GM23338 (cell line): ENCODE measurements at regions not wholly inside any gene's neighbourhood (a gene's known extent, or its start where the extent isn't known, plus 50 kb on each side); places are given as distances from the start of the nearest gene placed in this dataset.

Experiments used
- ATAC-seq: fragments of 200-7000 bp; cut with Tn5 transposase; 3 replicates; pipeline ENCODE4 v1.9.1; 2020
- DNase-seq: peaks from one replicate; pipeline ENCODE4 v3.0.0-alpha.2; 2015; ENCODE audit warnings: low spot score
- H2AFZ ChIP-seq: fragments of 200-600 bp; sonication (generic); 2 replicates; pipeline ENCODE4 v1.8.0; 2016; ENCODE audit warnings: antibody characterized with exemption, mild to moderate bottlenecking, moderate library complexity
- H3F3A ChIP-seq: fragments of 200-600 bp; sonication (generic); replicated peaks from 2 replicates; pipeline ENCODE4 v1.8.0; 2017; ENCODE audit warnings: antibody characterized with exemption, mixed run types, low read depth
- H3K27ac ChIP-seq: fragments of 200-600 bp; sonication (generic); 2 replicates; pipeline ENCODE4 v1.6.1; 2016; ENCODE audit warnings: low read depth
- H3K27me3 ChIP-seq: fragments of 200-600 bp; sonication (generic); 2 replicates; pipeline ENCODE4 v1.8.0; 2016; ENCODE audit warnings: mild to moderate bottlenecking, mixed run types, moderate library complexity; ENCODE audit not compliant: insufficient read depth
- H3K36me3 ChIP-seq: fragments of 200-600 bp; sonication (generic); 2 replicates; pipeline ENCODE4 v1.8.0; 2016; ENCODE audit warnings: mild to moderate bottlenecking; ENCODE audit not compliant: insufficient read depth
- H3K4me1 ChIP-seq: fragments of 200-600 bp; sonication (generic); 2 replicates; pipeline ENCODE4 v1.8.0; 2016; ENCODE audit warnings: mild to moderate bottlenecking, moderate library complexity; ENCODE audit not compliant: insufficient read depth
- H3K4me2 ChIP-seq: fragments of 200-600 bp; sonication (generic); 2 replicates; pipeline ENCODE4 v1.7.1; 2017; ENCODE audit warnings: mixed run types
- H3K4me3 ChIP-seq: fragments of 200-600 bp; sonication (generic); 2 replicates; pipeline ENCODE4 v1.6.1; 2016; ENCODE audit warnings: mixed run types
- H3K79me2 ChIP-seq: fragments of 200-600 bp; sonication (generic); replicated peaks from 2 replicates; pipeline ENCODE4 v1.8.0; 2017; ENCODE audit warnings: mild to moderate bottlenecking; ENCODE audit not compliant: insufficient read depth
- H3K9me2 ChIP-seq: fragments of 200-600 bp; sonication (generic); 2 replicates; pipeline ENCODE4 v1.8.0; 2017; ENCODE audit not compliant: insufficient read depth
- H4K20me1 ChIP-seq: fragments of 200-600 bp; sonication (generic); replicated peaks from 2 replicates; pipeline ENCODE4 v1.8.0; 2017; ENCODE audit warnings: mild to moderate bottlenecking; ENCODE audit not compliant: insufficient read depth
- H3K27ac Mint-ChIP-seq: 2 replicates; pipeline ENCODE4 v1.8.0; 2020; ENCODE audit warnings: inconsistent platforms, mild to moderate bottlenecking, moderate library complexity, mixed read lengths
- H3K27me3 Mint-ChIP-seq: 3 replicates; pipeline ENCODE4 v1.8.0; 2022; ENCODE audit warnings: low read depth, mild to moderate bottlenecking, moderate library complexity, mixed read lengths, inconsistent platforms; ENCODE audit not compliant: insufficient read depth, poor library complexity
- H3K36me3 Mint-ChIP-seq: 3 replicates; pipeline ENCODE4 v1.8.0; 2021; ENCODE audit warnings: low read depth, mild to moderate bottlenecking, inconsistent platforms, moderate library complexity, mixed read lengths
- H3K4me1 Mint-ChIP-seq: 3 replicates; pipeline ENCODE4 v1.8.0; 2020; ENCODE audit warnings: mild to moderate bottlenecking, inconsistent platforms, mixed read lengths
- H3K4me3 Mint-ChIP-seq: 3 replicates; pipeline ENCODE4 v1.8.0; 2021; ENCODE audit warnings: moderate library complexity, mild to moderate bottlenecking, inconsistent platforms, mixed read lengths
- H3K9me3 Mint-ChIP-seq: 3 replicates; pipeline ENCODE4 v1.8.0; 2020; ENCODE audit warnings: moderate library complexity, mild to moderate bottlenecking, inconsistent platforms, mixed read lengths
- CREB1 ChIP-seq: fragments of 250-450 bp; sonication (Bioruptor Pico); IDR thresholded peaks from 2 replicates; pipeline ENCODE4 v1.5.0; 2020; ENCODE audit warnings: low read depth, mild to moderate bottlenecking, moderate library complexity
- ETS1 ChIP-seq: IDR thresholded peaks from 2 replicates; pipeline ENCODE4 v1.6.1; 2016; ENCODE audit warnings: antibody characterized with exemption
- EZH2 ChIP-seq: fragments of 200-600 bp; sonication (generic); IDR thresholded peaks from one replicate; pipeline ENCODE4 v1.8.0; 2017; ENCODE audit warnings: antibody characterized with exemption, mild to moderate bottlenecking, low read depth; ENCODE audit not compliant: unreplicated experiment
- JUNB ChIP-seq: IDR thresholded peaks from one replicate; pipeline ENCODE4 v1.6.1; 2016; ENCODE audit warnings: antibody characterized with exemption; ENCODE audit not compliant: unreplicated experiment
- ZNF462 ChIP-seq: fragments of 250-450 bp; sonication (Bioruptor Pico); IDR thresholded peaks from 2 replicates; pipeline ENCODE4 v1.5.0; 2020; ENCODE audit warnings: mild to moderate bottlenecking, moderate library complexity

- TF ChIP-seq ZNF462 (CRISPR knock-in tag) (no peak), CREB1 (CRISPR knock-in tag) (no peak), EZH2 (no peak), JUNB (no peak)
These were observed 108.9 kb upstream of the MKLN1 start (continued) for GRCh38 chr7:131218727-131219128.

GRCh38 chr7:131219312-131220041 is 108.2 kb upstream of the MKLN1 start:
- no peaks in the 10 kb centered on the region for H3K9me3 Mint-ChIP-seq
- TF ChIP-seq ETS1 (no peak), EZH2 (no peak), ZNF462 (CRISPR knock-in tag) (no peak)

More at GRCh38 chr7:131219312-131220041, 108.2 kb upstream of the MKLN1 start:
- H3K36me3 ChIP-seq: no peaks in the 10 kb centered on the region
- peaks cover 16% of the 10 kb centered on the region; the same call in 1 of the 2 replicates for H3K4me1 ChIP-seq
- peak overlapping the region; percentile 50 for H3K27ac Mint-ChIP-seq
- DNase-seq (peak; percentile 72), ATAC-seq (peak; percentile 94)
- no peak overlapping the region for H3K4me3 ChIP-seq
- H3K27me3 ChIP-seq: no peaks in the 10 kb centered on the region
- H3K27me3 Mint-ChIP-seq: peaks cover 2% of the 10 kb centered on the region
- H3K79me2 ChIP-seq: no peaks in the 10 kb centered on the region
- no peaks in the 10 kb centered on the region for H3F3A ChIP-seq
- H3K9me2 ChIP-seq: 0 out of 2 replicates have a peak, but pooled peaks cover 6% of the 10 kb centered on the region
- H3K4me2 ChIP-seq: peak overlapping the region; percentile 36
- H3K4me3 Mint-ChIP-seq: no peak overlapping the region
- H3K4me1 Mint-ChIP-seq: peaks cover 36% of the 10 kb centered on the region
- H2AFZ ChIP-seq: peak overlapping the region; percentile 2; the same call in 1 of the 2 replicates
- no peaks in the 10 kb centered on the region for H4K20me1 ChIP-seq
- peak overlapping the region; percentile 62; the same call in 1 of the 2 replicates for H3K27ac ChIP-seq
- no peaks in the 10 kb centered on the region for H3K36me3 Mint-ChIP-seq
